GM23338 (cell line): ENCODE measurements at regions not wholly inside any gene's neighbourhood (a gene's known extent, or its start where the extent isn't known, plus 50 kb on each side); places are given as distances from the start of the nearest gene placed in this dataset.

ENCODE experiments used
- ATAC-seq: fragments of 200-7000 bp; cut with Tn5 transposase; 3 replicates; pipeline ENCODE4 v1.9.1; 2020
- DNase-seq: peaks from one replicate; pipeline ENCODE4 v3.0.0-alpha.2; 2015; ENCODE audit warnings: low spot score
- H2AFZ ChIP-seq: fragments of 200-600 bp; sonication (generic); 2 replicates; pipeline ENCODE4 v1.8.0; 2016; ENCODE audit warnings: antibody characterized with exemption, mild to moderate bottlenecking, moderate library complexity
- H3F3A ChIP-seq: fragments of 200-600 bp; sonication (generic); replicated peaks from 2 replicates; pipeline ENCODE4 v1.8.0; 2017; ENCODE audit warnings: antibody characterized with exemption, mixed run types, low read depth
- H3K27ac ChIP-seq: fragments of 200-600 bp; sonication (generic); 2 replicates; pipeline ENCODE4 v1.6.1; 2016; ENCODE audit warnings: low read depth
- H3K27me3 ChIP-seq: fragments of 200-600 bp; sonication (generic); 2 replicates; pipeline ENCODE4 v1.8.0; 2016; ENCODE audit warnings: mild to moderate bottlenecking, mixed run types, moderate library complexity; ENCODE audit not compliant: insufficient read depth
- H3K36me3 ChIP-seq: fragments of 200-600 bp; sonication (generic); 2 replicates; pipeline ENCODE4 v1.8.0; 2016; ENCODE audit warnings: mild to moderate bottlenecking; ENCODE audit not compliant: insufficient read depth
- H3K4me1 ChIP-seq: fragments of 200-600 bp; sonication (generic); 2 replicates; pipeline ENCODE4 v1.8.0; 2016; ENCODE audit warnings: mild to moderate bottlenecking, moderate library complexity; ENCODE audit not compliant: insufficient read depth
- H3K4me2 ChIP-seq: fragments of 200-600 bp; sonication (generic); 2 replicates; pipeline ENCODE4 v1.7.1; 2017; ENCODE audit warnings: mixed run types
- H3K4me3 ChIP-seq: fragments of 200-600 bp; sonication (generic); 2 replicates; pipeline ENCODE4 v1.6.1; 2016; ENCODE audit warnings: mixed run types
- H3K79me2 ChIP-seq: fragments of 200-600 bp; sonication (generic); replicated peaks from 2 replicates; pipeline ENCODE4 v1.8.0; 2017; ENCODE audit warnings: mild to moderate bottlenecking; ENCODE audit not compliant: insufficient read depth
- H3K9me2 ChIP-seq: fragments of 200-600 bp; sonication (generic); 2 replicates; pipeline ENCODE4 v1.8.0; 2017; ENCODE audit not compliant: insufficient read depth
- H4K20me1 ChIP-seq: fragments of 200-600 bp; sonication (generic); replicated peaks from 2 replicates; pipeline ENCODE4 v1.8.0; 2017; ENCODE audit warnings: mild to moderate bottlenecking; ENCODE audit not compliant: insufficient read depth
- H3K27ac Mint-ChIP-seq: 2 replicates; pipeline ENCODE4 v1.8.0; 2020; ENCODE audit warnings: inconsistent platforms, mild to moderate bottlenecking, moderate library complexity, mixed read lengths
- H3K27me3 Mint-ChIP-seq: 3 replicates; pipeline ENCODE4 v1.8.0; 2022; ENCODE audit warnings: low read depth, mild to moderate bottlenecking, moderate library complexity, mixed read lengths, inconsistent platforms; ENCODE audit not compliant: insufficient read depth, poor library complexity
- H3K36me3 Mint-ChIP-seq: 3 replicates; pipeline ENCODE4 v1.8.0; 2021; ENCODE audit warnings: low read depth, mild to moderate bottlenecking, inconsistent platforms, moderate library complexity, mixed read lengths
- H3K4me1 Mint-ChIP-seq: 3 replicates; pipeline ENCODE4 v1.8.0; 2020; ENCODE audit warnings: mild to moderate bottlenecking, inconsistent platforms, mixed read lengths
- H3K4me3 Mint-ChIP-seq: 3 replicates; pipeline ENCODE4 v1.8.0; 2021; ENCODE audit warnings: moderate library complexity, mild to moderate bottlenecking, inconsistent platforms, mixed read lengths
- H3K9me3 Mint-ChIP-seq: 3 replicates; pipeline ENCODE4 v1.8.0; 2020; ENCODE audit warnings: moderate library complexity, mild to moderate bottlenecking, inconsistent platforms, mixed read lengths
- CREB1 ChIP-seq: fragments of 250-450 bp; sonication (Bioruptor Pico); IDR thresholded peaks from 2 replicates; pipeline ENCODE4 v1.5.0; 2020; ENCODE audit warnings: low read depth, mild to moderate bottlenecking, moderate library complexity
- CTCF ChIP-seq, 2 experiments: fragments of 200-600 bp in 1 of 2; sonication (generic) in 1 of 2; conservative IDR thresholded peaks; 2 replicates each; pipeline versions ENCODE4 v1.5.1 to v1.6.1; 2016 to 2017; ENCODE audit warnings: antibody characterized with exemption in 2 of 2, low read depth in 2 of 2, mild to moderate bottlenecking in 2 of 2, moderate library complexity in 1 of 2
- ETS1 ChIP-seq: IDR thresholded peaks from 2 replicates; pipeline ENCODE4 v1.6.1; 2016; ENCODE audit warnings: antibody characterized with exemption
- EZH2 ChIP-seq: fragments of 200-600 bp; sonication (generic); IDR thresholded peaks from one replicate; pipeline ENCODE4 v1.8.0; 2017; ENCODE audit warnings: antibody characterized with exemption, mild to moderate bottlenecking, low read depth; ENCODE audit not compliant: unreplicated experiment
- EZH2phosphoT487 ChIP-seq: fragments of 200-600 bp; sonication (generic); IDR thresholded peaks from one replicate; pipeline ENCODE4 v1.8.1; 2018; ENCODE audit warnings: antibody characterized with exemption; ENCODE audit not compliant: unreplicated experiment
- JUNB ChIP-seq: IDR thresholded peaks from one replicate; pipeline ENCODE4 v1.6.1; 2016; ENCODE audit warnings: antibody characterized with exemption; ENCODE audit not compliant: unreplicated experiment
- POLR2AphosphoS5 ChIP-seq: IDR thresholded peaks from 2 replicates; pipeline ENCODE4 v1.6.1; 2016; ENCODE audit warnings: antibody characterized with exemption, low read depth
- ZNF114 ChIP-seq: fragments of 250-450 bp; sonication (Bioruptor Pico); IDR thresholded peaks from 2 replicates; pipeline ENCODE4 v1.5.0; 2020; ENCODE audit warnings: mild to moderate bottlenecking, moderate library complexity
- TF ChIP-seq, protein P1 (sequence below): IDR thresholded peaks from one replicate; pipeline ENCODE4 v1.6.1; 2018; ENCODE audit warnings: antibody characterized with exemption; ENCODE audit not compliant: unreplicated experiment

- TF ChIP-seq ETS1 (no peak), CREB1 (CRISPR knock-in tag) (no peak), JUNB (no peak)
Observed at GRCh38 chr6:168155193-168155592, 76.2 kb upstream of the FRMD1 start (continued).

GRCh38 chr6:168154263-168154917 is 75.4 kb upstream of the FRMD1 start:
- peaks cover 6% of the 10 kb centered on the region; the same call in 1 of the 2 replicates for H3K4me1 ChIP-seq
- no peaks in the 10 kb centered on the region for H3K79me2 ChIP-seq
- Mint-ChIP-seq H3K4me3 (no peak overlapping the region), H3K27me3 (peaks cover 3% of the 10 kb centered on the region), H3K36me3 (no peaks in the 10 kb centered on the region), H3K4me1 (peaks cover 52% of the 10 kb centered on the region), H3K27ac (0 out of 2 replicates have a peak overlapping the region, but pooled peaks have one; percentile 7), H3K9me3 (no peaks in the 10 kb centered on the region)
- H4K20me1 ChIP-seq = no peaks in the 10 kb centered on the region
- H3F3A ChIP-seq = no peaks in the 10 kb centered on the region
- DNase-seq (no peak), ATAC-seq (no peak)
- H3K9me2 ChIP-seq = no peaks in the 10 kb centered on the region
- TF ChIP-seq EZH2phosphoT487 (no peak), ZNF114 (CRISPR knock-in tag) (no peak), ETS1 (no peak)
- H3K4me3 ChIP-seq = no peak overlapping the region
- H2AFZ ChIP-seq = peak overlapping the region; percentile 72; the same call in 1 of the 2 replicates
- no peak overlapping the region for H3K4me2 ChIP-seq
- H3K27ac ChIP-seq = no peak overlapping the region
- H3K36me3 ChIP-seq = no peaks in the 10 kb centered on the region
- no peaks in the 10 kb centered on the region for H3K27me3 ChIP-seq

DNA sequence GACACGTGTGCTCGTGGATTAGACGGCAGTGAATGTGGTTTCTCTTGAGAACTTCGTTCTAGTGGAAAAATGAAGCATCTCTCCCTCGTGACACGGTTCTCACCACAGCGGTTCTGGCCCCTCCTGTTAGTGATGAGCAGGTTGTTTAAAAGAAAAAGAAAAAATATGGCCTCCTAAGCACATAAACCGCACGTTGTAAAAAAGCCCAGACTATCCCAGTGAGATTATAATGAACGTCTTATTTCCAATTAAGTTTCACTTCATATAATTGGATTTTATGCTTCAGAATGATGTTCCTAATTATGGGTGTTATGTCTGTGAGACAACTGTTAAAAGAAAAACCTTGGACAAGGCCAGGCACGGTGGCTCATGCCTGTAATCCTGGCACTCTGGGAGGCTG is 74.5 kb upstream of the FRMD1 start:
- H3K27ac Mint-ChIP-seq = no peak overlapping the region
- H2AFZ ChIP-seq = no peak overlapping the region
- no peaks in the 10 kb centered on the region for H3K9me2 ChIP-seq
- peaks cover 47% of the 10 kb centered on the region for H3K4me1 Mint-ChIP-seq
- no peak overlapping the region for H3K4me3 Mint-ChIP-seq
- H3K4me3 ChIP-seq = no peak overlapping the region
- H3K27me3 Mint-ChIP-seq = peaks cover 3% of the 10 kb centered on the region
- TF ChIP-seq POLR2AphosphoS5 (no peak), ZNF114 (CRISPR knock-in tag) (no peak), EZH2 (no peak), ETS1 (no peak), EZH2phosphoT487 (no peak), CTCF (conservative IDR thresholded peaks at IDR 0.05; ENCODE audit: low read depth in 2 of 2) (no peak)
- TF ChIP-seq, protein P1, sequence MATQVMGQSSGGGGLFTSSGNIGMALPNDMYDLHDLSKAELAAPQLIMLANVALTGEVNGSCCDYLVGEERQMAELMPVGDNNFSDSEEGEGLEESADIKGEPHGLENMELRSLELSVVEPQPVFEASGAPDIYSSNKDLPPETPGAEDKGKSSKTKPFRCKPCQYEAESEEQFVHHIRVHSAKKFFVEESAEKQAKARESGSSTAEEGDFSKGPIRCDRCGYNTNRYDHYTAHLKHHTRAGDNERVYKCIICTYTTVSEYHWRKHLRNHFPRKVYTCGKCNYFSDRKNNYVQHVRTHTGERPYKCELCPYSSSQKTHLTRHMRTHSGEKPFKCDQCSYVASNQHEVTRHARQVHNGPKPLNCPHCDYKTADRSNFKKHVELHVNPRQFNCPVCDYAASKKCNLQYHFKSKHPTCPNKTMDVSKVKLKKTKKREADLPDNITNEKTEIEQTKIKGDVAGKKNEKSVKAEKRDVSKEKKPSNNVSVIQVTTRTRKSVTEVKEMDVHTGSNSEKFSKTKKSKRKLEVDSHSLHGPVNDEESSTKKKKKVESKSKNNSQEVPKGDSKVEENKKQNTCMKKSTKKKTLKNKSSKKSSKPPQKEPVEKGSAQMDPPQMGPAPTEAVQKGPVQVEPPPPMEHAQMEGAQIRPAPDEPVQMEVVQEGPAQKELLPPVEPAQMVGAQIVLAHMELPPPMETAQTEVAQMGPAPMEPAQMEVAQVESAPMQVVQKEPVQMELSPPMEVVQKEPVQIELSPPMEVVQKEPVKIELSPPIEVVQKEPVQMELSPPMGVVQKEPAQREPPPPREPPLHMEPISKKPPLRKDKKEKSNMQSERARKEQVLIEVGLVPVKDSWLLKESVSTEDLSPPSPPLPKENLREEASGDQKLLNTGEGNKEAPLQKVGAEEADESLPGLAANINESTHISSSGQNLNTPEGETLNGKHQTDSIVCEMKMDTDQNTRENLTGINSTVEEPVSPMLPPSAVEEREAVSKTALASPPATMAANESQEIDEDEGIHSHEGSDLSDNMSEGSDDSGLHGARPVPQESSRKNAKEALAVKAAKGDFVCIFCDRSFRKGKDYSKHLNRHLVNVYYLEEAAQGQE = no peak
- H3K27me3 ChIP-seq = no peaks in the 10 kb centered on the region
- H3K79me2 ChIP-seq = no peaks in the 10 kb centered on the region
- no peak overlapping the region for H3K4me2 ChIP-seq
- ATAC-seq = no peak
- H3K4me1 ChIP-seq = peaks cover 6% of the 10 kb centered on the region; the same call in 1 of the 2 replicates
- H3K27ac ChIP-seq = no peak overlapping the region
- no peaks in the 10 kb centered on the region for H3F3A ChIP-seq
- DNase-seq = no peak
- no peaks in the 10 kb centered on the region for H3K36me3 ChIP-seq
- H3K9me3 Mint-ChIP-seq = no peaks in the 10 kb centered on the region
- H4K20me1 ChIP-seq = no peaks in the 10 kb centered on the region
- no peaks in the 10 kb centered on the region for H3K36me3 Mint-ChIP-seq
